GM10266 (cell line): ENCODE measurements at regions not wholly inside any gene's neighbourhood (a gene's known extent, or its start where the extent isn't known, plus 50 kb on each side); places are given as distances from the start of the nearest gene placed in this dataset.

Source experiments
- DNase-seq: peaks from one replicate; pipeline ENCODE4 v3.0.0; 2012; ENCODE audit errors: extremely low spot score
- TF ChIP-seq, protein P1 (sequence below): IDR thresholded peaks from 2 replicates; pipeline ENCODE4 v1.5.1; 2012; ENCODE audit warnings: mild to moderate bottlenecking, low read depth; ENCODE audit not compliant: control insufficient read depth, insufficient read depth; ENCODE audit errors: missing control alignments

DNA sequence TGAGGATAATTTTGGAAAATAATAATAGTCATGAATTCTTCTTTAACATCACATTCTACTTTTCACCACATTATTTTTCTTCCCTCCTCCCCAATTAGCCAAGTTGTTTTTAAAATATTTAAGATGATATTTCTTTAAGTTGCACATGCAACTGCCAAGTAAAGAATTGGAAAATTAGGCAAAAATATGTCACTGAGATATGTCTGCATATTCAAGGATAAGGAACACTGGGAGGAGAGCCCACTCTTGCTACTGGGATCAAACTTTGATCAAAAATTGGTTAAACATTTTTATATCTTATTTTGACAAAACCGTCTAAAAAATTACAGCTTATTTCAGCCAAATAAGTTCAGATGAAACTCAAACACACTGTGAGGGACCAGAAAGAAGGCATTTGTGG is 231.2 kb upstream of the TMTC1 start:
- no peak for DNase-seq
- TF ChIP-seq, protein P1, sequence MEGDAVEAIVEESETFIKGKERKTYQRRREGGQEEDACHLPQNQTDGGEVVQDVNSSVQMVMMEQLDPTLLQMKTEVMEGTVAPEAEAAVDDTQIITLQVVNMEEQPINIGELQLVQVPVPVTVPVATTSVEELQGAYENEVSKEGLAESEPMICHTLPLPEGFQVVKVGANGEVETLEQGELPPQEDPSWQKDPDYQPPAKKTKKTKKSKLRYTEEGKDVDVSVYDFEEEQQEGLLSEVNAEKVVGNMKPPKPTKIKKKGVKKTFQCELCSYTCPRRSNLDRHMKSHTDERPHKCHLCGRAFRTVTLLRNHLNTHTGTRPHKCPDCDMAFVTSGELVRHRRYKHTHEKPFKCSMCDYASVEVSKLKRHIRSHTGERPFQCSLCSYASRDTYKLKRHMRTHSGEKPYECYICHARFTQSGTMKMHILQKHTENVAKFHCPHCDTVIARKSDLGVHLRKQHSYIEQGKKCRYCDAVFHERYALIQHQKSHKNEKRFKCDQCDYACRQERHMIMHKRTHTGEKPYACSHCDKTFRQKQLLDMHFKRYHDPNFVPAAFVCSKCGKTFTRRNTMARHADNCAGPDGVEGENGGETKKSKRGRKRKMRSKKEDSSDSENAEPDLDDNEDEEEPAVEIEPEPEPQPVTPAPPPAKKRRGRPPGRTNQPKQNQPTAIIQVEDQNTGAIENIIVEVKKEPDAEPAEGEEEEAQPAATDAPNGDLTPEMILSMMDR: no peak

DNA sequence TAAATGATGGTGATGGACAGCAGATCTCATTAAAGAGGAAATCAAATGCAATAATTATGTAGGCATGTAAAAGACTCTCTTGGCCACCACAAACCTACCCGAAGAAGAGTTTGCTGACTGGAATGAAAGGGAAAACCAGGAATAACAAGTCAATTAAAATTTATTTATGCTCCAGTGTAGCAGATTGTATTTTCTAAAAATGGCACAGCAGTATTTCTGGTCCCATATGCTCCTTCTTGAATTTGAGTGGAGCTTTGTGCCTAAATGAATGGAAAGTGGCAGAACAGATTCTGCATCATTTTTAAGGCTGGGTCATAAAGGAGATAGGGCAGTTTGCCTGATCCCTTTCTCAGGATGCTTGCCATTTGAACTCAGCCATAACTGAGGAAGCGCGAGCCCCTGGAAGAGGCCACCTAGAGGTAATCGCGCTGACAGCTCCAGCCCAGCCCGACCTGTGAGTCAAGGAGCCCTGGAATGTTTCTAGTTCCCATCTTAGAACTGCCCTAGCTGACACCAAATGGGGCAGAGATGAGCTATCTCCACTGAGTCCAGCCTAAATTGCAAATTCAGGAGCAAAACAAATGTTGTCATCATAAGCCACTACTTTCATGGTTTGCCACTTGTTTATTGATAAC is 229.2 kb upstream of the TMTC1 start:
- DNase-seq: no peak
- TF ChIP-seq, protein P1: no peak

- TF ChIP-seq, protein P1: no peak
- no peak for DNase-seq
Measured at GRCh38 chr12:30010071-30011052, 226.6 kb upstream of the TMTC1 start.

- TF ChIP-seq, protein P1: no peak
Measured at GRCh38 chr12:30006021-30006420, 222.3 kb upstream of the TMTC1 start.

DNA sequence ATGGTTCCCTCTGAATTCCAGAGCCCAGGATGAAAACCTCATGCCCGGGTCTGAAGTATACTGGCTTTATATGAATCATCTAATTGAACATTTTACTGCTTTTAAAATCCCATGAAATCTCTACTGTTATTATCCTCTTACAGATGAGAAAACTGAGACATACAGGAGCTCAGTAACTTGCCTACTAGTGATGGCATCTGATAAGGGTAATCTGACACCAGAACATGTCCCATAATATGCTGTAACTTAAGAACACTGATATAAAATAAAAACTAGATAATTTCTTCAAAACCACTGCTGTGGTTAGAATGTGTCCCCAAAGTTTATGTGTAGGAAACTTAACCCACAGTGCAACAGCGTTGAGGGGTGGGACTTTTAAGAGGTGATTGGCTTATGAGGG is 219.6 kb upstream of the TMTC1 start:
- DNase-seq: no peak
- TF ChIP-seq, protein P1: no peak

More at GRCh38 chr12:30006021-30006420, 222.3 kb upstream of the TMTC1 start:
- no peak for DNase-seq

DNA sequence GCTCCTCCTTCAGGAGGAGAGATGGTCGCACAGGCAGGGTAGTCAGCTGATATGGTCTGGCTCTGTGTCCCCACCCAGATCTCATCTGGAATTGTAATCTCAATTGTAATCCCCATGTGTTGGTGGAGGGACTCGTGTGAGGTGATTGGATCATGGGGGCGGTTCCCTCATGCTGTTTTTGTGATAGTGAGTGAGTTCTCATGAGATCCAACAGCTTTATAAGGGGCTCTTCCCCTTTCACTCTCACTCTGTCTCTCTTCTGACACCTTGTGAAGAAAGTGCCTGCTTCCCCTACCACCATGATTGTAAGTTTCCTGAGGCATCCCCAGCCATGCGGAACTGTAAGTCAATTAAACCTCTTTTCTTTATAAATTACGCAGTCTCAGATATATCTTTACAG is 218.9 kb upstream of the TMTC1 start:
- TF ChIP-seq, protein P1: no peak
- no peak for DNase-seq

DNA sequence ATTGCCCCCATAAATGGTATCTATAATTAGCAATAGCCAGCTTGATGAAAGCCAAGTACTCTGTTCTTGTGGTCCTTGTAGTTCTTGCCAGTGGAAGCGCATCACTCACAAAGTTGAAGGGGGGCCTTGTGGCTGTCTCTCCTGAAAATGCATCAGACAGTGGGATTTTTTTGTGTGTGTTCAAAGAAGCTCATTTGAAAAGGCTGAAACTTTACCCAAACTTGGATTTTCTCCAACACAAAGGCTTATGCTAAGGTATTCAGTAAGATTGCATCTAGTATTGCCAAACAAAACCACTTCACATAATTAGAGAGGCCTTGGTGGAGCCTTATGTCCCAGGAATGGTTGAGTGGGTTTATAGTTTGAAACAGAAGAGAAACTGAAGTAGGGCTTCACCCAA is 216.7 kb upstream of the TMTC1 start:
- no peak for DNase-seq
- TF ChIP-seq, protein P1: no peak
